Tibial artery (tissue), 4 donors: ENCODE measurements at regions not wholly inside any gene's neighbourhood (a gene's known extent, or its start where the extent isn't known, plus 50 kb on each side); places are given as distances from the start of the nearest gene placed in this dataset.

Experiments
- DNase-seq, 2 donors: peaks; one replicate each; pipeline ENCODE4 v3.0.0-alpha.2; 2019
- H3K27ac ChIP-seq, 2 donors: fragments of 200-600 bp; sonication (generic) in 1 of 2; 1 replicate in 1 of 2; 2 replicates in 1 of 2; pipeline ENCODE4 v1.5.1; 2018 to 2019; ENCODE audit warnings: mild to moderate bottlenecking in 1 of 2
- H3K27me3 ChIP-seq, 2 donors: fragments of 200-600 bp; sonication (generic) in 1 of 2; one replicate each; pipeline versions ENCODE4 v1.5.1 to v1.6.0; 2016 to 2019
- H3K36me3 ChIP-seq, 3 donors: fragments of 200-600 bp; sonication (generic) in 2 of 3; one replicate each; pipeline ENCODE4 v1.5.1; 2016 to 2019; ENCODE audit warnings: mild to moderate bottlenecking in 2 of 3
- H3K4me1 ChIP-seq, 4 donors: fragments of 200-600 bp; sonication (generic) in 2 of 4; 1 replicate in 3 of 4; 2 replicates in 1 of 4; pipeline ENCODE4 v1.5.1; 2016 to 2019
- H3K4me3 ChIP-seq, 2 donors: fragments of 200-600 bp; sonication (generic) in 1 of 2; 1 replicate in 1 of 2; 2 replicates in 1 of 2; pipeline ENCODE4 v1.5.1; 2018 to 2019; ENCODE audit warnings: mild to moderate bottlenecking in 2 of 2
- H3K9me3 ChIP-seq, 3 donors: fragments of 200-600 bp; sonication (generic) in 1 of 3; one replicate each; pipeline ENCODE4 v1.5.1; 2016 to 2019
- intact Hi-C: fragments of 100-400 bp; cut with DNase I; formaldehyde crosslinking; loops from one replicate; pipeline ENCODE4 v1.15.0; 2023; ENCODE audit warnings: low total_unique reads
- TF ChIP-seq, protein P1 (sequence below), 2 experiments: fragments of 200-600 bp in 1 of 2; fragments of 450-650 bp in 1 of 2; IDR thresholded peaks; one replicate each; pipeline ENCODE4 v1.5.1; 2017 to 2019; ENCODE audit warnings: antibody characterized with exemption in 2 of 2, mild to moderate bottlenecking in 1 of 2, moderate library complexity in 1 of 2

DNA sequence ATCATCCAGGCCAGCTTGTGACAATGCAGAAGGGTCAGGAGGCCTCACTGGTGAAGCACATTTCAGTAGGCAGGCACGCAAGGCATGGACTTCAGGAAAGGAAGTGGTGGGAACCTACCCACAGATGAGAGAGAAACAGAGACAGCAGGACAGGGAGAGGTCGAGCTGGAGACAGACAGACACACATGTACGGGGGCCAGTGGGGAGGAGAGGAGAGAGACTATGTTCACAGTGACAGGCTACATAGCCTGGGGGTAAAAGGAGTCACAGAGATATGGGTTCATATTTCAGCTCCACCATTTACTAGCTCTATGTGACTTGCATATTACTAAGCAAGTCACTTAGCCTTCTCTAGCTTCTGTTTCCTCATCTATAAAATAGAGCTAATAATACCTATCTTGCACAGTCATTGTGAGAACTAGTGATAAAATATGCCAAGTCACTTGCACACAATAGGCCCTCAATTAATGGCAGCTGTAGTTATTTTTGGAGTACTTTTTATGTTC, 91.1 kb upstream of the FUT8 start:
- Histone ChIP-seq H3K4me1 (no peaks in the 10 kb centered on the region), H3K36me3 (no peaks in the 10 kb centered on the region), H3K4me3 (no peak overlapping the region), H3K27me3 (no peaks in the 10 kb centered on the region), H3K9me3 (no peaks in the 10 kb centered on the region), H3K27ac (no peak overlapping the region)
- DNase-seq, result no peak
- intact Hi-C loops, result no loop called here
- TF ChIP-seq, protein P1, sequence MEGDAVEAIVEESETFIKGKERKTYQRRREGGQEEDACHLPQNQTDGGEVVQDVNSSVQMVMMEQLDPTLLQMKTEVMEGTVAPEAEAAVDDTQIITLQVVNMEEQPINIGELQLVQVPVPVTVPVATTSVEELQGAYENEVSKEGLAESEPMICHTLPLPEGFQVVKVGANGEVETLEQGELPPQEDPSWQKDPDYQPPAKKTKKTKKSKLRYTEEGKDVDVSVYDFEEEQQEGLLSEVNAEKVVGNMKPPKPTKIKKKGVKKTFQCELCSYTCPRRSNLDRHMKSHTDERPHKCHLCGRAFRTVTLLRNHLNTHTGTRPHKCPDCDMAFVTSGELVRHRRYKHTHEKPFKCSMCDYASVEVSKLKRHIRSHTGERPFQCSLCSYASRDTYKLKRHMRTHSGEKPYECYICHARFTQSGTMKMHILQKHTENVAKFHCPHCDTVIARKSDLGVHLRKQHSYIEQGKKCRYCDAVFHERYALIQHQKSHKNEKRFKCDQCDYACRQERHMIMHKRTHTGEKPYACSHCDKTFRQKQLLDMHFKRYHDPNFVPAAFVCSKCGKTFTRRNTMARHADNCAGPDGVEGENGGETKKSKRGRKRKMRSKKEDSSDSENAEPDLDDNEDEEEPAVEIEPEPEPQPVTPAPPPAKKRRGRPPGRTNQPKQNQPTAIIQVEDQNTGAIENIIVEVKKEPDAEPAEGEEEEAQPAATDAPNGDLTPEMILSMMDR (IDR thresholded peaks at IDR 0.05), result no peak

DNA sequence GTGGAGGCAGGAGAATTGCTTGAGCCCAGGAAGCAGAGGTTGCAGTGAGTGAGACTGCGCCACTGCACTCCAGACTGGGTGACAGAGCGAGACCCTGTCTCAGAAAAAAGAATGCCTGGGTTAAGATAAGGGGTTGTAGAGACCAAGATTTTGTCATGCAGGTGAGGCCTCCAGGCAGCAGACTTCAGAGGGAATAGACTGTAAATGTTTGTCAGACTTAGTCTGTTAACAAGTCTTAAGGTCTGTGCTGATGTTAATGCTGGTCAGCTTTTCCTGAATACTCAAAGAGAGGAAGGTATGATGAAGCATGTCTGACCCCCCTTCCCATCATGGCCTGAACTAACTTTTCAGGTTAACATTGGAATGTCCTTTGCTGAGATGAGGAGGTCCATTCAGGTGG, 83.0 kb upstream of the FUT8 start:
- no peak overlapping the region for H3K27ac ChIP-seq
- TF ChIP-seq, protein P1 (IDR thresholded peaks at IDR 0.05), result no peak

DNA sequence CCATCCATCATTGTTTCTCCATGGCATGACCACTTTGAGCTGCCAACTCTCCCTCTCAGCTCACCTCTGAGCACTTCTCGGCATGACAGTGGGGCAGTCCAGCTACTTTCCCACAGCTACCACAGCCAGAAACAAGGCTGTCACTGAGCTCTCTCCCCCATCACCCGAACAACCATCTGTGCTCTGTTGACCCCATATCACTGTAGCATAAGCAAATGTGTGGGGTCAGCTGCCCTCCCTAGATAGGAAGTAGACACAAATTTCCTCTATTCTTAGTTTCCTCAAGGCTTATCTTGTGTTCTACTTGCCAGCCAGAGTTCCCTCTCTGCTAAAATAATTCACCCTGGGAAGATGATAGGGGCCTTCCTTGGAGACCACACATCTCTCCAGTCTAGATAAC, 82.6 kb upstream of the FUT8 start:
- Histone ChIP-seq H3K36me3 (no peaks in the 10 kb centered on the region), H3K9me3 (no peaks in the 10 kb centered on the region), H3K27me3 (no peaks in the 10 kb centered on the region), H3K4me1 (no peaks in the 10 kb centered on the region), H3K27ac (no peak overlapping the region), H3K4me3 (no peak overlapping the region)
- TF ChIP-seq, protein P1 (IDR thresholded peaks at IDR 0.05), result no peak
- intact Hi-C loops, result no loop called here
- no peak for DNase-seq

More for the DNA sequence above, 83.0 kb upstream of the FUT8 start:
- intact Hi-C loops, result no loop called here
- Histone ChIP-seq H3K4me1 (no peaks in the 10 kb centered on the region), H3K4me3 (no peak overlapping the region), H3K36me3 (no peaks in the 10 kb centered on the region), H3K27me3 (no peaks in the 10 kb centered on the region), H3K9me3 (no peaks in the 10 kb centered on the region)
- DNase-seq, result no peak

DNA sequence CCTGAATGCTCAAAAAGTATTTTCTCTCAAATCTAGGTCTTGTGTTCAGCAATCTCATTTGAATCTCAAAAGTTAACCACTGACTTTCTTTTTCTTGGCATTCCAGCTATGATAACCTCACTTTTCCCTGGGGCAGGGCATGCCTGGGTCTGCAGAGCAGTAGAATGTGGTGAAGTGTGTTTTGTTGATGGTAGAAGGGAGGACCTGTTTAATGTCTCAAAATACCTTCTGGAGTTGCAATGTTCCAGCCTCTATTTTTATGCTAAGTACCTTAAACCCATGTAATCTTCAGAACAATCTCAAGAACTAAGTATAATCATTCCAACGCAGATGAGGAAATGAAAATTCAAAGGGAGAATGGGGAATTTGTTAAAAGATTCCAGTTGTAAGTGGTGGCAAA, 82.1 kb upstream of the FUT8 start:
- H3K9me3 ChIP-seq, result no peaks in the 10 kb centered on the region
- H3K4me3 ChIP-seq, result no peak overlapping the region
- H3K27me3 ChIP-seq, result no peaks in the 10 kb centered on the region
- no peaks in the 10 kb centered on the region for H3K4me1 ChIP-seq
- DNase-seq, result no peak
- intact Hi-C loops, result no loop called here
- no peaks in the 10 kb centered on the region for H3K36me3 ChIP-seq
- TF ChIP-seq, protein P1 (IDR thresholded peaks at IDR 0.05), result no peak
- no peak overlapping the region for H3K27ac ChIP-seq

DNA sequence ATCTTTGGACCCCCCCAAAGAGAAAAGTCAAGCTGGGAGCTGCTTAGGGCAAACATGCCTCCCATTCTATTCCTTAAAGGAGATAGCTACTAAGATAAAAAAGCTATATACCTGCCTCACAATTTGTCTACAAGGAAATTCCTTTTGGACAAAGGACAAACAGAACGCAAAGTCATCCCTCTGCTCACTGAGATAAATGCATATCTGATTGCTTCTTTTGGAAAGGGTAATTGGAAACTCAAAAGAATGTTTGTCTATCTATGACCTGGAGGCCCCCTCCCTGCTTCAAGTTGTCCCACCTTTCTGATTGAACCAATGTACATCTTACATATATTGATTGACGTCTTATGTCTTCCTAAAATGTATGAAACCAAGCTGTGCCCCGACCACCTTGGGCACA, 80.9 kb upstream of the FUT8 start:
- H3K36me3 ChIP-seq, result no peaks in the 10 kb centered on the region
- TF ChIP-seq, protein P1 (IDR thresholded peaks at IDR 0.05), result no peak
- H3K9me3 ChIP-seq, result no peaks in the 10 kb centered on the region
- no peaks in the 10 kb centered on the region for H3K4me1 ChIP-seq
- H3K4me3 ChIP-seq, result no peak overlapping the region
- H3K27me3 ChIP-seq, result no peaks in the 10 kb centered on the region
- no peak overlapping the region for H3K27ac ChIP-seq
- no peak for DNase-seq
- intact Hi-C loops, result no loop called here
